ENCODE measurements at regions not wholly inside any gene's neighbourhood (a gene's known extent, or its start where the extent isn't known, plus 50 kb on each side); places are given as distances from the start of the nearest gene placed in this dataset.
"Not testable (repeated sequence)": the region's sequence is repeated elsewhere in the genome, so short reads cannot be mapped to it uniquely, and the experiment has no call there.

DNA sequence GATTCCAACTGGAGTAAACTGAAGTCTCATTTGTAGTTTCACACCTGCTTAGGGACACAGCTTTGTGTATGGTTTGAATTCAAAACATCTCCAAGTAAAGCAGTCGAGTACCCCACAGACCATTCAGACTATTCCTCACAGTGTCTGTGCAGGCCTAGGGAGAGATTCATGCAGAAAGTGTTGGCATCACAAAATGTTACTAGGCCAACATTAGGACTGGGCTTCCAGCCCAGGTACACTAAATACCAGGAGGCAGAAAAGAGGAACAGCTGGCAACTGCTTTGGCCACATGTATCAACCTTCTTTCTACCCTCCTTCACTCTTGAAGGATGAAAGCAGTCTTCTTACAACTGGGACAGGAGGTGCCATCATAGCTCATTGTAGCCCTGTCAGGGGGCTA, 270.4 kb upstream of the TMEFF2 start:
- DNase-seq: no peak

DNA sequence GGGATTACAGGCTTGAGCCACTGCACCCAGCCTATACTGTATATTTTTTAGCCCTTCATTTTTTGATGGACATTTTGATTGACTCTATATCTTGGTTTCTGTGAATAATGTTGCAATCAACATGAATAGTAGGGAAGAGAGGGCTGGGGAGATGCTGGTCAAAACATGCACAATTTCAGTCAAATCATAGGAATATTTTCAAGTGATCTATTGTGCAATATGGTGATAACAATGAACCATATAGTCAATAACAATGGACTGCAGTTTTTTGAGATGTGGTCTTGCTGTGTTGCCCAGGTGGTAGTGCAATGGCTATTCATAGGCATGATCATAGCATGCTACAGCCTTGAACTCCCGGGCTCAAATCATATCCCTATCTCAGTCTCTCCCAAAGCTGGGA, 264.7 kb upstream of the TMEFF2 start:
- DNase-seq: no peak

DNA sequence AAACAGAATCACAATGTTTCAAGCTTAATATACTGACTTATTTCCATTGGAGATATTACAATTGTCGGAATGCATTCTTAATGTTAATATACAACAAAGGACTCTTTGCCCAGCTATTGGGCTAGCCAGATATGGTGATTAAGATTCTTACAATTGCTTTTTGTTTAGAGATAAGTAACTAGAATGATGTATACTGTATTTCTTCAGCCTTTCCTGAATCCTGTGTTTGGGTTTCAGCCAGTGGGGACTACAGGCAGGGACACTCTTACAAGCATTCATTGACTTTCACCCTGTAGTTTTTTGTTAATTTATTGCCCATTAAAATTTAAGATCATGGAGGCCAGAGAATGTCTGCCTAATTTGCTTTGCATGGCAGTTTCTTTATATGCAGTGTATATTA, 254.1 kb upstream of the TMEFF2 start:
- DNase-seq: no peak

DNA sequence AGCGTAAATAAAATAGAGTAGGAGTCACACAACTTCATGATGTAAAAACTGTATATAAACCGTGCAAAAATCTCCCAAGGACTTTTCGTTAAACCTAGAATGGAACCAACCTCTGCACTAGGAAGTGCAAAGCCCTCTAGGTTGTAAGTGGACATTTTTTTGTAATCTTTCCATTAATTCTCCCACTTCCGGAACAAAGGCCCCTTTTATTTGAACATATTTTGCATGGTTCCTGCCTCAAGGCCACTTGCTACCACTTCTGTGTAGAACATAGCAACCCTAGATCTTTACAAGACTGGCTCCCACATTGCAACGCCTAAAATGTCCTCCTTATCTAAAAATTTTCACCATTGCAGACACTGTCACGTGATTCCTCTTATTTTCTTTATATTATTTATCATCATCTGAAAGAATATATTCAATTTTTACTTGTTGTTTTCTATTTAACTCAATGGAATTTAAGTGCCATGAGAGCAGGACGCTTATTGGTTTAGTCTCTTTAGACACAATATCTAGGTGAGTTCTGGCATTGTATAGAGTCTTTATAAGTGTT, 249.6 kb upstream of the TMEFF2 start:
- DNase-seq: no peak

DNA sequence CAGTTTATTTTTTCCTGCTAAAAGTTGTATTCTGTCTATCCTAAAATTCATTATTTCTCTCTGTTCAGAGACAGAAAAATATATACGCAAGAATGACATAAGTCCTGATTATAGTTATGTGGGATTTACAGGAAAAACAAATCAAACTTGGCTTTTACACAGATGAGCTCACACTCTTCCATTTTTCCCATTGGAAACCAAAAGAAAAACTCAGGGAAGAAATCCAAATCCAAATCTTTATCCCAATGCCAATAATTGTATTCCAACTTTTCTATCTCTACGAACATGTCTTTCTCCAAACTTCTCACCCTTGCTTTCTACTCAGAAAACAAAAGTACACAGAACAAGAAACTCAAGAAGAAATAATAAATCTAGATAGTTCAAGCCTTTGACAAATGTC, 249.1 kb upstream of the TMEFF2 start:
- no peak for DNase-seq

DNA sequence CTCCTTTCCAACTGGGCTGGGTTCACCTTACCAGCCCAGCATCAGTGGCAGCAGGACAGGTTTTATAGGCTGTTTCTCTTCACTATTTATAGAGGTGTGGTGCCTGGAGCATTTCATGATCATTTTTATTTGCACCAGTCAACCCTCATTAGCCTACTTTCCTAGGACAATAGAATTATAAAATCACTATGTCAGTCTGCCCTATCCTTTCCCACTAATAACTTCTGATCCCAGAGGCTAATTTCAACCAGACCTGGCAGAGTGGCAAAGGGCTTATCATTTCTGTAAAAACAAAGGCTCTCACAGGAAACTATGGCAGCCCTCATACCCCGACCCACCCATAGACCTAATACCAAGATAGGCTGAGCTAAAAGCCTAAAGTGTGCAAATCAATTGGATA, 243.5 kb upstream of the TMEFF2 start:
- no peak for DNase-seq

DNA sequence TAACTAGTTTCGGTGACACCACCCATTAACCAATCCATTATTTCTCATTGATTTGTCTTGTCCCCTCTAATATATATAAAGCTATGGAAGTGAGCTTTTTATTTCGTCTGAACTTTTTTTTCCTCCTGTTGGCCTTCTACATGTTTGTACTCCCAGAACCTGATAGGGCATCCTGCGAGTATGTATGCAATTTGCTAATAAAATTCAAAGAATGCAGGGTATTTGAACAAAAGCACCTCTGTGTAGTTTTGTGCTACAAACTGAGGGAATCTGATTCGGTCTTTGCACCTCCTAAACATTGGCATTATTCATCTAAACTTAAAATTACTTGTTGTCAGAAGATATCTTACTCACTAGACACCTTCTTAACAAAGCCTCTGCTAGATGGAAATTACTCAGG, 242.9 kb upstream of the TMEFF2 start:
- no peak for DNase-seq

DNA sequence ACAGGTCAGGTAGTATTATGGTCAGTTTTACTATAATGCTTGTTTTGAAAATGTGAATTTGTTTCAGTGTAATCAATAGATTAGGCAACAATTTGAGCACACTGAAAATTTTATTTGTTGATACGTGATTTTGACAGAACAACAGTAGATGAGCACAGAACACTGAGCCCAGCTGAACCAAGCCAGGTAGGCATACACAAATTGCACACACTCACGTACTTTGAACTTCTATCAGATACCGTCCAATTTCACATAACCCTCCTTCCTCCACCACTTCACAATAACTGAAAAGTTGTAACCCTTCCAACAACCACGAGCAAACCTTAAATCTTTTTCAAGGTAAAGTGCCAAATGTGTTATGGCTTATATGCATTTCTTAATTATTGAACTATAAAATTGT, 229.5 kb upstream of the TMEFF2 start:
- DNase-seq: no peak

DNA sequence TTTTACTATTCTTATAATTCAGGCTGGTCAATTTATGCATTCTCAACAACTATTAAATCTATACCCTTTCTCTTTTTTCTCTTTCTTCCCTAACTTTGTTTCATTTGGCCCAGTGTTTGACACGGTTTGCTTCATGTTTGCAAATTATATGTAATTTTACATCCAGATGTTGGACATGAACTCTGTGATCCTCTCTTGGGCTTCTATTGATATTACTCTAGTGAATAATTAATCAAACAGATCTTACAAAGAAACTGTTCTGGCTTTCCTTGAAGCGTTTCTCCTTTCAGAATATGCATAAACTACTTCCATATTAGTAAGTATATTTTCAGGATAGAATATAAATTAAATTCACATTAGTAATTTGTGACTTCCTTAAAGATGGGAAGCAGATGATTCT, 225.1 kb upstream of the TMEFF2 start:
- no peak for DNase-seq

DNA sequence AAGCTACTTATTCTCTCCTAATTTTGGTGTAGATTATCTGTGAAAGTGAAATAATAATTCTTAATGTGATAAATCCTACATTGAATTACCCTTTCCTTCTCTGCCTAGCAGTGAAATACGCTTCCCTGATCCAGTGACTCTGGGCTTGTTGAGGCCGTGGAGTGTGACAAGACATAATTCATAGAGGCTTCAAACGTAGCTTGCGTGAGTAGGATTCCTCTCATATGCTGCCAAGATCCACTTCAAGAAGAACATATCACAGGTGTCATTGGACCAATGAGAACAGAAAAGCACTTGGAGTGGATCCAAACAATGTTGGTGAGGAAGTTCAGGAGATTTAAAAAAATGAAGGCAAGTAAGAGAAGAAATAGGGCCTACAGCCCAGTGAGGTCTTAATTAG, 221.3 kb upstream of the TMEFF2 start:
- no peak for DNase-seq

DNA sequence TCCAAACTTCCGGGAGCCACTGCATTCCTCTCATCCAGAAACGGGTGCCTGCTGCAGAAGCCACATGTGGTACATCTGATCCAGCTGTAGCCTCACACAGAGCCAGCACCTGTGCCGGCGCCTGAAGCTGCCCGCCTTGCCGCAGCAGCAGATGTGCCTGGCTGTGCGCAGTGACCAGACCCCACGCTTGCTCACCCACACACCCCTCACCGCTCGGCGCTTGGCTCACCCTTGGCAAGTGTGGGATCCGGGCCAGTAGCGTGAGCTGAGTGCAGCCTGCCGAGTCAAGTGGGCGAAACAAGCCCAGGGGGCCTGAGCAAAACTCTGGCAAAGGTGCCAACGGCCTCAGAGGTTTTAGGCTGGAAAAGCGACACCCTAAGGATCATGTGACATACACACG, 220.1 kb upstream of the TMEFF2 start:
- no peak for DNase-seq

DNA sequence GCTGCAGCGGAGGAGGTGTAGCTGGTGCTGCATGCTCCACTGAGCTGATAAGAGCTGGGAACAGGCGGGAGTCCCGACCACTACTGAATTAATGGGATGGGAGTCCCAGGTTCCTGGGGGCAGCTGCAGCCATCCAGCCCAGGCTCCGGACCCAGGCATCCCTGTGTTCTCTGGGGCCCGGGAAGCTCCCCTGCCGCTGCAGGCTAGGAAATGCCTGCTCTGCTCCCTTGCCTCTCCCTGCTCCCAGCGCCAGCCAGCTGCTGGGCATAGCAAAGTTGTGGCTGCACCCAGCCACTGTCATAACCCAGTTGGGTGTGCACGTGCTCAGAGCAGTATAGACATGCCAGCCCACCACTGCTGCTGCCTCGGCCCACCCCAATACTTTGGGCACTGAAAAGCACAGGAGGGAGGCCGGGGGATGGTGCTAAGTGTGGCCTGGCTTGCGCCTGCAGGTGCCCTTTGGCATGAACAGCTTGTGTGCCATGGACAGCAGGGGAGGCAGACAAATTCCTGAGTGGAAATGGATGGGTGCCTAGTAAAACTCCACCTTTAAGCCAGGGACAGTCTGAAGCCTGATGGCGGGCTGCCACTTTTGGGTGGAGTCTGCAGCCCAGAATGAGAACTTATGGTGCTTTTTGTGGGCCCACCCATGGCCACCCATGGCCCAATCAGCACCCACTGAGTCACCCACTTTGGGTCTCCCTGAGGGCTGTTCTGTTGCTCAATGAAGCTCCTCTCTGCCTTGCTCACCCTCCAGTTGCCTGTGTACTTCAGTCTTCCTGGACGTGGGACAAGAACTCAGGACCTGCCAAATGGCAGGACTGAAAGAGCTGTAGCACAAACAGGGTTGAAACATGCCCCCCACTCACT, 219.3 kb upstream of the TMEFF2 start:
- DNase-seq: no peak

DNA sequence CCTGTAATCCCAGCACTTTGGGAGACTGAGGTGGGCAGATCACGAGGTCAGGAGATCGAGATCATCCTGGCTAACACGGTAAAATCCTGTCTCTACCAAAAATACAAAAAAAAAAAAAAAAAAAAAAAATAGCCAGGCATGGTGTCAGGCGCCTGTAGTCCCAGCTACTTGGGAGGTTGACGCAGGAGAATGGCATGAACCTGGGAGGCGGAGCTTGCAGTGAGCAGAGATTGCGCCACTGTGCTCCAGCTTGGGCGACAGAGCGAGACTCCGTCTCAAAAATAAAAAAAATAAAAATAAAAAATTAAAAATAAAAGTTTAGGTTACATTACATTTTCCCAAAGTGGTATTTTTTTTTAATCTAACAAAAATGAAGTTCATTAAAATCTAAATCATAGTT, 218.1 kb upstream of the TMEFF2 start:
- DNase-seq: not testable (repeated sequence)

DNA sequence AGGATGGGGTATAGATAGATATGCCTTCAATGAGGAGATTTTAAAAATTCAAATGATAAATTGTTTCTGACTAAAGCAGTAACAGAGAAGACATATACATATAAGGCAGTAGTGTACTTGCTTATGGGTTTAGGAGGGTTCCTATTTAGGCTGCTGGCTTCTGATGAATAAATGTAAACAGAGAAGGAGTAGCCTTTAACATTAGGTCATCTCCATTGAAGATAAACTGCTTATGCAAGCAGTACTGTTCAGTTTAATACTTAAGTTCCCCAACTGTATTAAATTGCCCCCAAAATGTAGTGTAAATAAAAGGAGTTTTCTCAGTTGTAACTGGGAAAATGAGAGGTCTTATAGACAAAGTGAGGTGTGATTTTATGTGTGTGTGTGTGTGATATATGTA, 217.7 kb upstream of the TMEFF2 start:
- no peak for DNase-seq

DNA sequence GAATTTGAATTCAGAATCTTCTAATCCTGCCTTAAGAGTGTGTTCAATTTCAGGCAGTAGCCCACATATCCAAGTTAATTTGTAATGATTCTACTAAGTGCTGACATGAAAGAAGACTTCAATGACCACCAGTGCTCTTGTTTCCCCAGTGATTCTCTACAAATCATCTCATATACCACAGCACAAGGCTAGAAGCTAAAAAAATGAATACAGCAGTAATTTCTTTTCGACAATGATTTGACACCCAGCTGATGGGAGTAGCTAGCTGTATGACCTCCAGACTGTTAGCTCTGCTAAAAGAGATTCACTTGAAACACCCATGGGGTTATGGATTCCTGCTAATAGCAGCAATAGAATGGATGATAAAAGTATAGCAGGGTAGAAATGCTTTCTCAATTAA, 217.0 kb upstream of the TMEFF2 start:
- no peak for DNase-seq

DNA sequence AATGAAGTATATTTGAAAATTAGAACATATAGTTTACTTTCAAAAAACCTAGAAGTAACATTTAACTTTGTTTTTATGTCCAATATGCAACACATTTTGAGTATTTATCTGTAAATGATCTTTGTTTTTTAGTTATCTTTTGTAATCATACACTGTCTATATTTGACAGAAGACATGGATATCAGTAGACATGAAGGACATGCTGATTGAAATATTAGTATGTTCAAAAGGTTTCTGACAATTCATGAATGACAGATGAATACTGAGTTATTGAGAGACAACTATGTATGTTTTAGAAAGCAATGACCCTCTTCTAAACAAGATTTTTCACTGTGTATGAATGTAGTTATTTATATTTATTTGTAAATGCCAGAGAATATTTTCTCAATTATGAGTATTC, 215.6 kb upstream of the TMEFF2 start:
- DNase-seq: no peak

DNA sequence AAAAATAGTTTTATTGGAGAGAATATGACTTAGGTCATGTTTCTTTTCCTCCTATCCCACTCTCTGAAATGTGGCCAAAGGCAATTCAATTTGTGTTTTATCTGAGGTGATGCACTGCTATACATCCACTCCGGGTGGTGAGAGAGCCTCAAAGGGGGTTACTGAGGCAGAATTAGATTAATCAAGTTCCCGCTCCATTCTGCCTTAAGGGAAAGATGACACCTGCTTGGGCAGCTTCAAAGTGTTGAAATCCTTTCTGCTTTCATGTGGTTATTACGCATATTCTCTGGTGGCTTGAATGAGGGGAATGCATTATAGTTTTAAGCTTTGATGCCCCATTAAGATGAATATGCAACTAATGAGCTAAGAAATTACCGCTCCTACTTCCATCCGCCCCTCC, 213.0 kb upstream of the TMEFF2 start:
- no peak for DNase-seq

DNA sequence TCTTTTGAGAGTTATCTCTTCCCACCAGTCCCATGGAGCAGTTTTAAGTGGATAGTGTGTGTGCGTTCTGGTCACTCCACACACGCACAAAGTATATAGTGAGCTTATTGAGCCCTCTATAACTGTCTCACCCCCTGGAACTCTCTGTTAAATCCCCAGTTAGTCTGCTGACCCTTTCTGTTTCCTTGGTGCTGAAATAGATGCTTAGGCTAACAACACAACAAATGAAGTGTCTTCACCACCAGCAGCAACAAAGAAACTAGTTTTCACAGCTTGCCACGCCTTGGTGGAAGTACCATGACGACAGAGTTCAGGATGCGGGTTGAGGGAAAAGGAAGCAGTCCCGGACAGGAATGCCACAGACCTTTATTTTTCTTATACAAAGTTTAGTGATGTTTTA, 203.5 kb upstream of the TMEFF2 start:
- no peak for DNase-seq

DNA sequence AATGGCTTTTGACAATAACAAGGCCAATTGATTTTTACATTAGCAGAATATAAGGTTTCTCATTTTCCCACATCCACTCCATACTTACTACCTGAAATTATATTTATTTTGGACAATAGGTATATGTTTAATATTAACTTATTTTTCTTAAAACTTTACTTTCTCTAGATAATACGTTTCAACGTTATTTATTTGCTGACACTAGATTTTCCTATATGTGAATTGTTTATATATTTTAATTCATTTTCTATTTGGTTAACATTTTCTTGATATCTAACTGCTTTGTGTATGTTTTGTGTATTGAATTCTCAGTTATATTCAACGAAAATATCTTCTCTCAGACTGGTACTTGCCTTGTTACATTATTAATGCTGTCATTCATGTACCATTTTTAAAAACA, 199.9 kb upstream of the TMEFF2 start:
- no peak for DNase-seq

DNA sequence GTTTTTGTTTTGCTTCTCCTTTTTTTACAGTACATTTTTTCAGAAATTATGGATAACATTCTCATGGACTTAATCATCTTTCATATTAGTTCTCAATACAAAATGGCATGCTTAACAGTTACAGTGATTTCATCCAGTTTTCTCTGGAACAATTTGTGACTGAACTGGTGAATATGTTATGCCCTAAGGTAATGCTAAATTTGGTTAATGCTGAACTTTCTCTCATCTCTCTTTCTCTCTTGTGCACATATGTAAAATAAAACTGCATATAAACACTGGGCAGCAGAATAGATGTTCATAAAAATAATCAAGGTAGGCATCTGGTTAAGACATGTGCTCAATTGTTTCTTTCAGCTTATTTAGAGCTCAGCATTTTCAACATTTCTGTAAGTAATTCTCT, 196.3 kb upstream of the TMEFF2 start:
- no peak for DNase-seq

DNA sequence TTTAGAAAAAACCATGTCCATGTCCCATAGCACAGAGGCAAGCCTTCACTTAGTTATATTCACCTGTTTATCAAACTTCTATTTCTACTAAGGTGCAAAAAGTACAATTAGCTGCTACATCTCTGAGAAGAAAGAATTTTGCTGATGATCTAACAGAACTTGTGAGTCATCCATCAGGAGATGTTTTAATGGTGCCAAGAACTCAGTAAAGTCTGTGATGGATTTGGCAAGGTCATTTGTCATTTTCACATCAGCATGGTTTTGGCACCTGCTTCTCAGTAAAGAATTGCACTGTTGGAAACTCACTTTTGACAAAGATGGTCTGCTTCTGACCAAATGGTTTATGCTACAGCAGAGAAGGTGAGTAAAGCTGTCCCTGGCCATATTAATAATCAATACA, 195.7 kb upstream of the TMEFF2 start:
- DNase-seq: no peak

DNA sequence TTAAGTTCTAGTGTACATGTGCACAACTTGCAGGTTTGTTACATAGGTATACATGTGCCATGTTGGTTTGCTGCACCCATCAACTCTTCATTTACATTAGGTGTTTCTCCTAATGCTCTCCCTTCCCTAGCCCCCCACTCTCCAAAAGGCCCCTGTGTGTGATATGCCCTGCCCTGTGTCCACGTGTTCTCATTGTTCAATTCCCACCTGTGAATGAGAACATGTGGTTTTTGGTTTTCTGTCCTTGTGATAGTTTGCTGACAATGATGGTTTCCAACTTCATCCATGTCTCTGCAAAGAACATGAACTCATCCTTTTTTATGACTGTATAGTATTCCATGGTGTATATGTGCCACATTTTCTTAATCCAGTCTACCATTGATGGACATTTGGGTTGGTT, 189.5 kb upstream of the TMEFF2 start:
- DNase-seq: not testable (repeated sequence)

DNA sequence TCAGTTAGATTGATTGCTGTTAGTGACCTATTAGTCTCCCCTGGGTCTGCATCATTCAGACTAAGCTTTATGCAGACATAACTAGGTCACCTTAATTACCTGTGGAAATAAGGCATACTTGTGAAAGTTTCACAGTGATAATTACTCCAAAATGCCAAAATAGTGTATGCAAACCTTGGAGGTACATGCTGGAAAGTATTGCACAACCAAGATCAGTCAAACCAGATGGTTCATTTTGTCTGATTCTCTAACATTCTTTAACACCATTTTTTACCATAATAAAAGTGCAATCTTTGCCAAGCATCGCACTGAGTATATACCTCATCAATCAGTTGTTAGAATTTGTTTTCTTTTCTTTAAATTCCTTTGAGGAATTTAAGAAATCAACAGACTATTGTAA, 186.3 kb upstream of the TMEFF2 start:
- DNase-seq: no peak

DNA sequence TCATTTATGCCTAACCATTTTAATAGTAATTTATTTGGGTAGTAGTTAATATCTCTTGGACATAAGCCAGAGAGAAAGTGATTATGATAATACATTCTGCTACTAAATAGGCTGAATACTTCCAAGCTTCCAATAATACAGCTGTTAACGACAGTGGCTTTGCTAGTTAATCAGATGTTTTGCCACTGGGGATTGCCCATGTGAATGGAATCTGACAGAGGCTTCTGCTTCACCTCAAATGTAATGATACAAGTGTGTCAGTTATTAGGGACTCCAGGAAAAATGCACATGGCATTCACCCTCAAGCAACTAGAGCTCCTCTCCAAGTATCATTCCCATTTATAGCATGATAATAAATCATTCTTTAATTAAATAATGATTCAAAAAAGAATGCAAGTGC, 185.0 kb upstream of the TMEFF2 start:
- no peak for DNase-seq

DNA sequence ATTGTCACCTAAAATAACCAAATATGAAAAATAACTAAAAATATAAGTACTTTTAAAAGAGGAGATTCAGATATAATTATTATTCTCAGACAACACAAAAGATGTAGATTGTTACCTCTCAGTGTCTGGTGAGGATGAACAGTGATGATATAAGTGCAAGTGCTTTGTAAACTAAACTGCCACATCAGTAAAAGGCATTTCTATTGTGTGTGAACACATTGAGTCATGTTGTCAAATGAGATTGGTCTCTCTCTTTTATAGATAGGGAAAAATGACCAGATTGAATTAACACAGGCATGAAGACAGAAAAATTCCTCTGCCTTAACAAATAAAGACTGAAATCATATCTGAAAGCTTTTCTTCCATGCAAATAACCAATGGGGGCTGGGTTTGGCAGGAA, 182.4 kb upstream of the TMEFF2 start:
- DNase-seq: no peak

Measured in central memory CD4-positive, alpha-beta T cell (primary cell).